ENCODE measurements at regions not wholly inside any gene's neighbourhood (a gene's known extent, or its start where the extent isn't known, plus 50 kb on each side); places are given as distances from the start of the nearest gene placed in this dataset.

- H3K4me3 ChIP-seq, result no peak overlapping the region
- DNase-seq (no peak), ATAC-seq (no peak)
- intact Hi-C loops (cut with DNase I, micrococcal nuclease), result no loop called here
- H3K9me3 ChIP-seq, result no peaks in the 10 kb centered on the region
- no peak for TF ChIP-seq CTCF (IDR thresholded peaks at IDR 0.05)
- H3K4me1 ChIP-seq (ENCODE audit: low read depth), result no peaks in the 10 kb centered on the region
- H3K36me3 ChIP-seq (ENCODE audit: low read depth), result no peaks in the 10 kb centered on the region
Observed at GRCh38 chr21:27129694-27130093, 162.8 kb upstream of the ADAMTS5 start.

- TF ChIP-seq CTCF (IDR thresholded peaks at IDR 0.05), result no peak
- ATAC-seq, result no peak
- DNase-seq, result no peak
- H3K9me3 ChIP-seq, result no peaks in the 10 kb centered on the region
- H3K36me3 ChIP-seq (ENCODE audit: low read depth), result no peaks in the 10 kb centered on the region
- H3K4me1 ChIP-seq (ENCODE audit: low read depth), result no peaks in the 10 kb centered on the region
- intact Hi-C loops (cut with DNase I, micrococcal nuclease), result no loop called here
- H3K4me3 ChIP-seq, result no peak overlapping the region
Observed at GRCh38 chr21:27129215-27129614, 162.3 kb upstream of the ADAMTS5 start.

- intact Hi-C loops (cut with DNase I, micrococcal nuclease), result no loop called here
- no peaks in the 10 kb centered on the region for H3K36me3 ChIP-seq (ENCODE audit: low read depth)
- ATAC-seq (no peak), DNase-seq (no peak)
- no peak overlapping the region for H3K4me3 ChIP-seq
- no peak for TF ChIP-seq CTCF (IDR thresholded peaks at IDR 0.05)
- no peaks in the 10 kb centered on the region for H3K9me3 ChIP-seq
- H3K4me1 ChIP-seq (ENCODE audit: low read depth), result no peaks in the 10 kb centered on the region
Observed at GRCh38 chr21:27126140-27126539, 159.3 kb upstream of the ADAMTS5 start.

- no peak for ATAC-seq
- intact Hi-C loops (cut with DNase I, micrococcal nuclease), result no loop called here
- TF ChIP-seq CTCF (IDR thresholded peaks at IDR 0.05), result no peak
- no peaks in the 10 kb centered on the region for H3K4me1 ChIP-seq (ENCODE audit: low read depth)
- H3K4me3 ChIP-seq, result no peak overlapping the region
- H3K9me3 ChIP-seq, result no peaks in the 10 kb centered on the region
- no peaks in the 10 kb centered on the region for H3K36me3 ChIP-seq (ENCODE audit: low read depth)
- no peak for DNase-seq
Observed at GRCh38 chr21:27122686-27123085, 155.8 kb upstream of the ADAMTS5 start.

- no peak for TF ChIP-seq CTCF (IDR thresholded peaks at IDR 0.05)
Observed at GRCh38 chr21:27114111-27114510, 147.2 kb upstream of the ADAMTS5 start.

GRCh38 chr21:27112186-27112585 lies 145.3 kb upstream of the ADAMTS5 start:
- DNase-seq, result no peak
- ATAC-seq, result no peak
- Histone ChIP-seq H3K9me3 (no peaks in the 10 kb centered on the region), H3K36me3 (ENCODE audit: low read depth) (no peaks in the 10 kb centered on the region), H3K4me1 (ENCODE audit: low read depth) (no peaks in the 10 kb centered on the region), H3K4me3 (no peak overlapping the region)
- intact Hi-C loops (cut with DNase I, micrococcal nuclease), result no loop called here
- TF ChIP-seq CTCF (IDR thresholded peaks at IDR 0.05), result no peak

More at GRCh38 chr21:27114111-27114510, 147.2 kb upstream of the ADAMTS5 start:
- ATAC-seq (no peak), DNase-seq (no peak)
- Histone ChIP-seq H3K36me3 (ENCODE audit: low read depth) (no peaks in the 10 kb centered on the region), H3K4me1 (ENCODE audit: low read depth) (no peaks in the 10 kb centered on the region), H3K9me3 (no peaks in the 10 kb centered on the region), H3K4me3 (no peak overlapping the region)
- intact Hi-C loops (cut with DNase I, micrococcal nuclease), result no loop called here
